NCI-H82 treated with DMSO at 0.1 percent for 48 hours (cell line): ENCODE measurements at regions not wholly inside any gene's neighbourhood (a gene's known extent, or its start where the extent isn't known, plus 50 kb on each side); places are given as distances from the start of the nearest gene placed in this dataset.

Experiments used
- DNase-seq: peaks from one replicate; lab custom pipeline; 2025; ENCODE audit not compliant: unreplicated experiment; lab: John Stamatoyannopoulos, UW

DNA sequence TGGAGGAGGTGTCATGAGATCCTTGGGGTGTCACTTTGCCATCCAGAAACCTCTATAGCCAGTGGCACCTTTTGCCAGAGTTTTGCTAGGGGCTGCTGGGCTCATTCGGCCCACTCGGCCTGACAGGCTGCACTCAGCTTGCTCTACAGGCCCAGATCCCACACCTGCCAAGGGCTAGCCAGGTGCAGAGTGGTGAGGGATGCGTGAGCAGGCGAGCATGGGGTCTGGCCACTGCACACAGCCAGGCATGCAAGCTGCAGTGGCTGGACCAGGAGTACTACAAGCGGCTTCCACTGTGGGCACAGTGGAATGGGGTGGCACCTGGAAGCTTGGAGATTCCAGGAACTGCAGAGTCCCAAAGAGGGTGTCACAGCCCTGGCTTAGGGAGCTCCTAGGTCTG is 372.7 kb downstream of the CHSY3 start:
- DNase-seq, result no peak

DNA sequence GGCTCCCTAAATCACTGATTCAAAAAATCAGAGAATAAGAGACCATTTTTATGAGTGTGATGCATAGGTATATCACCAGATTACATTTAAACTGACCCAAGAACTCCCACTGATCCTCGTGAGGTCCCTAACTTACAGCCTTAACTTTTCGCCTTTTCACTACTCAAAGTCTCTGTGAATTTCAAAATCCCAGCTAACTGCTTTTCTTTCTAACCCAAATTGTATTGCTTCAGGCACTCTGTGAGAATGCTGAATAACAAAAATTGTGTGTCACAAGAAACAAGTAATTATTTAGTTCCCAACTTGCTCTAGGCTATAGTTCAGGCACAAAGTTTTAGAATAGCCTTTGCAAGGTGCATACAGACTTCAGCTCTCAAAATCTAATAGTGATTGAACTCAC is 368.6 kb downstream of the CHSY3 start:
- DNase-seq, result no peak

DNA sequence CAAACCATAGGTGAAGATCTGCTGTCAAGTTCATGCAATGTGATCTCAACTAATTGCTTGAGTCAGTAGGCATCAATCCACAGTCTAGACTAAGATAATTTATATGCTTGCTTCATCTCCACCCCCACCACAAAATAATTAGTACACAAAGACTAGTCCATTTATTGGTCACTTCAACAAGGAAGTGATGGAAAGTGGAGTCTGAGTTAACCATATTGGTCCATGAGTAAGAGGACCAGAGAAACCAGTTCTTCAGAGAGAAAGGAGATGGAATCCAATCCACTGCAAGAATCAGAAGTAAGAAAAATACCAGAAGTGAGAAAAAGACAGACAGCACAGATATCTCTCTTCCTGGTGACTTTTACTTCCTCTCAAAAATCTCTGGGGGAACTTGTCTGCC is 366.5 kb downstream of the CHSY3 start:
- DNase-seq, result no peak

DNA sequence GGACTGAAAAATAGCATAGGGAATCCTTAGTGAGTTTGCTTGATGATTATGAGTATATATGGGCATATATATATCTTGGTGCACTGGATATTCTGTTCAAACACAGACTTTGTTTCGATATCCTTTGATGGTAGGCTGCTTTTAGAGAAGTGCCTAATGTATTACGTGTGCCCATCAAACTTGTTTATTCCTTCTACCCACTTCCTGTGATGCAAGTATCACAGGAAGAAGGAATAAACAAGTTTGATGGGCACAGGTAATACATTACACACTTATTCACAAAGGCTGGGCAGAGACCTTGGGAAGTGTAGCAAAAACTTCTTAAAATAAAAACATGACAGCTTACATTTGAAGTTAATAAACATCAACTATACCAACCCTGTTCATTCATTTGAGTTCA is 364.2 kb downstream of the CHSY3 start:
- DNase-seq, result no peak

DNA sequence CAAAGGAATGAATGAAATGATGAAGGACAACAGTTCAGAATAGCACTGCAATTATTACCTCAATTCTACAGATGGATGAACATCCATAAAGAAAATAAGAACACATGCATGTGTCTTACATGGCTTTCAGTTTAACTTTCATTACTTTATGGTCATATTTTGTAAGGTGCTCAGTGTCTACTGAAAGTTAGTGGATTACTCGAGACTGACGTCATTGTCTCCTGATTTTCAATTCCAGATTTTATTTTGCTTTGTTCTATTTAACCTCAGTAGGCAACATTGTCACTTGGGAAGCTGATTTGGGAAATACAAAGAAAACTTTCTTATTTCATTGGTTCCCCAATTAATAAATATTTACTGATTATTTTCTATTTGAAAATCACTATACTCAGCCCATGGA is 363.7 kb downstream of the CHSY3 start:
- no peak for DNase-seq

DNA sequence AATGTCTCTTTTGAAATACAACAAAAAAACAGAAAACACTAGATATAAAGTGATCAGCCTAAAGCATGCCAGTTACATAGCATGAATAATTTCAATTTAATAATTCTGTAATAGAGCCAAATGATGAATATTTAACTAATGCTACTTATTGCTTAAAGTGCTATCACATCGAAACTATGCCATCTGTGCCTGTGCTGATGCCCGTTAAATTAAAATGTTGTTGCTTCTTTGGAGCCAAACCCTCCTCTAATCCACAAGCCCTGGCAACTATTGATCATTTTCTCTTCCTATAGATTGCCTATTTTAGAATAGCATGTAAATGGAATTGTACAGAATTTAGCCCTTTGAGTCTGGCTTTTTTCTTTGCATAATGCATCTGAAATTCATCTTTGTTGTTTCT is 356.2 kb downstream of the CHSY3 start:
- DNase-seq, result no peak

DNA sequence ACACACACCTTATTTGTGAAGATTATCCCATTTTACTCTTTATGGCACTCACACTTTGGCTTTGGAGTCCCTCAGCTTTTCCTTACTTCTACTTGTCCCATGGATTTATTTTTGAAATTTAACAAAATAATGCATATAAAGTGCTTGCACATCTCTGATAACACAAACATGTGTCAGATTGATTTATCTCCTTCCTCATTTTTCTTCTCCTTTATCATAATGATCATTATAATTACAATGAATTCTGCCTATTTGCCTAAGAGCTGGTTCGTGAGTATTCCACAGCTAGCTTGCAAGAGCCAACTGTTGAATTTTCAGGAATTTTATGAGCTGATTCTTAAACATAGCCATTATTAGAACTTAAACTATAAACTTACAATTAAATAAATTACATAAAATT is 347.7 kb downstream of the CHSY3 start:
- DNase-seq, result no peak

DNA sequence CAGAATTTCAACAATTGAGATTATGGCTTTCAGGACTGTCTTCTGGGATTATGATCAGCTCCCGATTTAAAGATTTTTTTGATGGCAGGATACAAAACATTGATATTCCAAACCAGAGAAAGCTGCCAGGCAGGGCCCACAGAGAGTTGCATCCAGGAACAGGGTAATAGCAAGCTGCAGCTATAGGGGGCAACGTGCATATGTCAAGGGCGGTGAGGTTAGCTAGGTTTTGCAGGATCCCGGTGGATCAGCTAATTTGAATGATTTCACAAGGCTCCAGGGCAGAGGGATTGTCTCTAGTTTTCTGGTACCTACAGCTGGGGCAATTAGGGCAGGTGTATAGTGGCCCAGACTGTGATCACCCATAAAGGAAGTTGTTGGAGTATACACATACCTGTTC is 339.4 kb downstream of the CHSY3 start:
- DNase-seq, result no peak

DNA sequence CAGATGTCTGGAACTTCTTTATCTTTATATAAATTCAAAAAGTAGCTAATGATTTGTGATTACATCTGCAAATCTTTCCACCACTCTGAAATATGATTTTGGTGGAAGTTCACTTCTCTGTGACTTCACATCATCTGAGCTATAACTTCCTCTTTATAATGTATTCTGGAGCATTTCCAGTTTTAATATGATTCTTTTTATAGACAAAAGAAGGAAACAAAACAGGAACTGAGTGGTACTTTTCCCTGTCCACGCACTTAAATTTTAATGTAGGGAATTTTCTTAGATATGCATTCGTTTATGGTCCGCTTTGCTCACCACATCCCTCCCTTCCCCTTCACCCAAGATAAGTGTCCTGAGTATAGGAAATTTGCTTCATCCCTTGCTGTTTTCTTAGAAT is 333.5 kb downstream of the CHSY3 start:
- DNase-seq, result no peak
